IPS DF 4.7 (cell line): ENCODE measurements at regions not wholly inside any gene's neighbourhood (a gene's known extent, or its start where the extent isn't known, plus 50 kb on each side); places are given as distances from the start of the nearest gene placed in this dataset.

Source experiments
- DNase-seq: peaks from one replicate; pipeline ENCODE4 v3.0.0-alpha.2; 2013; ENCODE audit warnings: low spot score; ENCODE audit errors: extremely low read depth

DNA sequence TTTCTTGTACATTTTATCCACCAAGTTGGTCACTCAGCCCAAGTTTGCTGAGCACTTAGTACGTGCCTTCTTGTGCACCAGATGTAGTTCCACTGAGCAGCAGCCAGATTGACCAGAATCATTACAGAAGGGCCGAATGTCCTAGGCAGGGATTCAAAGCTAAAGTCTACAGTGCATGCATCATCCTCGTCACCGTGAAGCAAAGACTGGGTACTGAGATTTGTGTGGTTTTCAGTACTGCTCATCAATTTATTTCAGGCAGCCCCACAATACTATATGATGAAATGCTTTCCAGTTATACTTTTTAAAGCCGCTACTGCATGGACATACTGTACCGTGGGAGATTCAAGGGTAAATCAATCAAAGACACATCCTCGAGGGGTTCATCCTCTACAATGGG is 227.0 kb downstream of the ARRDC4 start:
- no peak for DNase-seq

DNA sequence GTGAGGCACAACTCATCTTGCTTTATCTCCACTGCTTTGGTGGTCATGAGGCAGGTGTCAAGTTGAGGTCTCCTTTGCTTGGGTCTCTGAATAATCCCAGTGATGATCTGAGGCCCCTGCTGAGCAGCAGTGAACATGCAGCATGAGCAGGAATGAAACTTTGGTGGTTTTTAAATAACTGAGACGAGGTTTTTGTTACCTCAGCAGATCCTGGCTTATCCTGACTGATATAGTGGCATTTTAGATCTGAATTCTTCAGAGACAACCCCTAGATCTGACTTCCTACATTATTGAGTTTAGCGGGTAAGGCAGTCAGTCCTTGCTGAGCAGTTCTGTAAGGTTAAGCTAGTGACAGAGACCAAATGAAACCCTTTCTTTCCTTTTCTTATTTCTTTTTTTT is 230.4 kb downstream of the ARRDC4 start:
- no peak for DNase-seq

DNA sequence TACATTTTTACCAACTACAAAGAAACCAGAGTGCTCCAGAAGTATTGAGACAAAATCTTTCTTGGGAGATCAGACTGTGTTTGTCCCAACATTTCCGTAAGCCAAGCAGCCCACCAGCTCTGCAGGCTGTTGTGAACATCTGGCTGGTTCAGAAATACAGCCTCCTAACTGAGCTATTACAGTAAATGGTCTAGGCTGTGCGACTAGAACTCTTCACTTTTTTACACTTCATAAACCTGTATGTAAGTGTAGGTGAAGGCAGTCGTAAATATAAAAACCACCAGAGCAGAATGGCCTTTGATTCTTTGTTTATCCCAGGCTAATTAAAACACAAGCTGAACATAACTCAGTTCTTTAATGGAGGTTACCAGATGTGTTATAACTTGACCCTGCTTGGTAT is 235.3 kb downstream of the ARRDC4 start:
- DNase-seq = no peak

DNA sequence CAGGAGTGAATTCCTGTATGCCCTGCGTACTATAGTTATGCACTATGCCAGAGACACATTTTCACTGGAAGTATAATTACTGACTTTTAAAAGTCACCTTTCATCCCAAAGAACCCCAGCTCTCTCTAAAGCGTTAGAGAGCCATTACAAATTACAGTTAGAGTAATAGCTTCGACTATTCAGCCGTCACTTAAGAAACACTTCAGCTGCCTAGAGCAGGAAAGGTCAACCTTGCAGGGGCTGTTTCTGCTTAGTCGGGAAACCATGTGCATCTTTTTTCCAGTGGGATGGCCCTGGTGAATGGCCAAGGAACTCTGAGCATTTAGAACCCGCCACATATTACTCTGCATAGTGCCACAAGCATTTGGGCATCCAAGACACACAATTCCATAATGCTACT is 235.9 kb downstream of the ARRDC4 start:
- DNase-seq = no peak

DNA sequence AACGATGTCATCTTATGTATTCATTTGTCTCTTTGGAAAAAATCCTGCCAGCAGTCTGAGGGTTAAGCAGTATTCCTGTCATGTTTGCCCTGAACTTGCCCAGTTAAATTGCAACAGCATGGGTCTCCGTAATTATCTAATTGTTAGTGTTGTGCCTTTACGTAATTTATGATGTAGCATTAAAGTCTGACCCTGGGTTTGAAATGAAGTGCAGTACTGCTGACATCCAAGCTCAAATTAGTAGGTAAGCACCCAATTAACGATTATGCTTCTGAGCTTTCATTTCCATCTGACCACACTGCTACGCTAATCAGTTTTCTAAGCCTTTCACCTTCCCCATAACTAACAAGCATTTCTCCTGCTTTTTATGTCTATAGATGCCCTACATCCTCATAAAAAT is 241.8 kb downstream of the ARRDC4 start:
- no peak for DNase-seq

DNA sequence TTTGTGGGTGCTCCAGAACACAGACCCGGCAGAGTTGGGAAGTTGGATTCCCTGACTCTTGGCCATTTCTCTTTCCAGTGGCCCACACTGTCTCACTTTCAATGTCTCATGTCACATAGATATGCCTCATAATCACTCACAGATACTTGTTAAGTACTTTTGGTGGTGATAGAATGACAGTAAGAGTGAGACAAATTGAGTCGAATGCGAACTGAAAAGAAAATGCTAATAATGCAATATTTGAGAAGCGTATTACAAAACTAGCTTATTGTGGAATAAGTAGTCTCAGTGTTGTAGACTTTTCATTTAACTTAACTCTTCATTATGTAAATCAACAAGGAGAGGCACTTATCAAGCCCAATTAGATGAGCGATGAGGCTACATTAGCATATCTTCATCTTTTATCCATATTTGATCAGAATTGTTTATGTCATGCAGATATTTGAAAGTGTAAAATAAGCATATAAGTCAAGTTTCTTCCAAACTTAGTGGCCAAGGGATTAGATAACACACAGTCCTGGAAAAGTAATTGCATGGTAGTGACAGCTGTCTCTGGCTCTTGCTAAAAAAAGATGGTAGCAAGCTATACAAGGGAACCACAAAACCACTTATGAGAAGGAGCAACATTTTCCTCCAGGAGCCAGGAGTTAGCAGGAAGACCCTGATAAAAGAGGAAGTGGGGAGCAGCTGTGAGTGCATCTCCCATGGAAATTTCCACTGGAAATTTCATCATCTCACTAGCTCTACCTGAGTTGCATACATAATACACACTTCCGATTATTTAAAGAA is 243.6 kb downstream of the ARRDC4 start:
- DNase-seq = no peak

DNA sequence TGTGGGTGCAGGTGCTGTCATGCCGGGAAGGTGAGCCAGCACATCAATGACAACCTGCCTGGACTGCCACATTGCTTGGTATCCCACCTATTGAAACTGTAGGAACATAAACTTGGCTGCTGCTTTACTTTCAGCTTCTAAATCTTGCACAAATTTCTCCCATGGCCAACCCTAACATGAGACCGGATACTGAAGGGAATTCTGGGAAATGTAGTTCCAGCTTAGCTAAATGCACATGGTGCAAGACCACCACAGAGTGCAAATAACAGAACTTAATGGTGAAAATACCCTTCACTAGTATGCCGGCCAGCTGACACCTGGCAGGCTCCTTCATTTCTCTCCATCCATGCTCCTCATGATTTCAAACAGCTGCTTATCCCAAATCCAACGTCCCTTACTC is 247.4 kb downstream of the ARRDC4 start:
- DNase-seq = no peak

DNA sequence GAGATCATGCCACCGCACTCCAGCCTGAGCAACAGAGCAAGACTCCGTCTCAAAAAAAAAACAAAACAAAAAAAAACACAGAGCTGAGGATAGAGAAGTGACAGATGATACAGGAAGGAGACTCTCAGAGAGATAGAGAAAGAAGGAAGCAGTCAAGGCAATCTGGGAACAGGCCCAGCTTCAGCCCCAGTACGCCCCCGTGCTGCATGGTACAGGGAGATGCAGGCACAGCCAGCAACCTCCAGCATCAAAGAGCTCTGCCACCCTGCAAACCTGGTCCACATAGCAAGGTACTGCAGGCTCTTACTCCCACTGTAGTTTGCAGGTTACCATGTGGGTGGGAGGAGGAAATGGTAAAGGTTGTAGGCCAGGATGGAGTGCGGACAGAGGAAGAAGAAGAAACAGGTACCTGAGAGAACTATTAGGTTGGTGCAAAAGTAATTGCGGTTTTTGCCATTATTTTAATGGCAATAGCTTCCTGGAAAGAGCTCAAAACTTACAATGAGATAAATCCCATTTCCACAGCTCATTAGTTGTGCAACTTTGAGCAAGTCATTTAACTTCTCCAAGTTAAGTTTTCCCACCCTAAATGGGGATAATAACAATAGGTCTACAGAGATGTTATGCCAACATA is 253.0 kb downstream of the ARRDC4 start:
- no peak for DNase-seq

DNA sequence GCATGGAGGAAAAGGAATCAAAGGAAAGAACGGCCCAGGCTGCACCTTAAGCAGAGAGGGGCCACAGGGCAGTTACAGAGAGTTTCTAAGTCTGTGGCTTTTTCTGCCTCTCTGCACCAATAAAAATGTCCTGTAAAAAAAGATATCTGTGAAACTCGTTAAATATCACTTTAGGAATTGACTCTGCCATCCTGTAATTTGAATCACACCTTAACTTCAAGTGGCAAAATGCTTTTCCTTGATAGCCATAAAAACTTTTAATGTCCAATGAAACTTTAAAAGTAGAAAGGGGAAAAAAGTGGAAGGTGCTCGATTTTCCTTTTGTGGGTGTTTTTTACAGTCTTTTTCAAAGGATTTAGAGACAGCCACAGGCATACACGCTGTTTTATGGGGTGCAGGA is 255.7 kb downstream of the ARRDC4 start:
- no peak for DNase-seq

DNA sequence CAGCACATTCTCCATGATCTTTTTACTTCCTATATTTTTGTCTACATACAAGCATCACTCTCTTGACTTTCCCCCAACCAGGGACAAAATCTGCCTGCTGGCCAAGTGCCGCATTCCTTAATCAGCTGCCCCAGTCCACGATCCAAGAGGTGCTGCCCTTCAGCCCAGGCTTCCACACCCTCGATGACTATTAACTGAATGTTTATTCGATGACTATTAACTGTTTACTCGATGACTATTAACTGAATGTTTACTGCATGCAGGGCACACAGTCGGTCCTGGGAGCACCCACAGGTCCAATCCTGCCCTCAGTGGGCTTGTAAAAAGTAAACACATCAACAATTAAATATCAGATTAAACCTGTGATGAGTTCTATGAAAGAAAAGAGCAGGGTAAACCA is 256.9 kb downstream of the ARRDC4 start:
- DNase-seq = no peak

DNA sequence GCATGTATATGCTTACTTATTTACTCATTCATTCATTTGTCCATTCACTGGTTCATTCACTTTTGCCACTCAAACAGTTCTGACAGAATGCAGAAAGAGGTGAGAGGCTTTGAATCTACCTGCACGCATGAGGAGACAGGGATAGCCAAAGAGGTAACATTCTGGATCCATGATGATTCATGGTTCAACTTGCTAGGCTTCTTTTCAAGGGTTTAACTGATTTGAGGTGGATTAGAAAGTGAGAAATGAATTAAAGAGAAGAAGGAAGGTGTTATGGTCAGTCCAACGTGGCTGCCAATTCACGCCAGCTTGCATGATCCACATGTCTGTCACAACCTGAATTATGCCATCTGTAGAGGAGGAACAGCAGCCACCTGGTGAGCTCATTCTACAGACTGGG is 260.6 kb downstream of the ARRDC4 start:
- no peak for DNase-seq

DNA sequence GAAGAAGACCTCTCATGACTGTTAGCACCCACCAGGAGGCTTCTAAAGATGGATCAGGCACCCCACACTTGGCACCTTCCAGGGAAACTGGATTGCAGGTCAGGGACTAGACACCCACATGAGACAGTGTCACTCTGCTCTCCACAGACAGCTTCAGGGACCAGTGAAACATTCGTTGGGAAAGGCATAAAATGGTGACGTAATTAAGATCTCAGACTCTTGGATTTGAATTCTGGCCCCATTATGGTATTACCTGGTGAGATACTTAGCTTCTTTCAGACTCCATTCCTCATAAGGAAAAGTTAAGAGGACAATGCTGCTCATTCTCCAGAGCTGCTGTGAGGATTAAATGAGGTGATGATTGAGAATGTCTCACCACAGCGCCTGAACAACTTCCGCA is 261.1 kb downstream of the ARRDC4 start:
- no peak for DNase-seq

DNA sequence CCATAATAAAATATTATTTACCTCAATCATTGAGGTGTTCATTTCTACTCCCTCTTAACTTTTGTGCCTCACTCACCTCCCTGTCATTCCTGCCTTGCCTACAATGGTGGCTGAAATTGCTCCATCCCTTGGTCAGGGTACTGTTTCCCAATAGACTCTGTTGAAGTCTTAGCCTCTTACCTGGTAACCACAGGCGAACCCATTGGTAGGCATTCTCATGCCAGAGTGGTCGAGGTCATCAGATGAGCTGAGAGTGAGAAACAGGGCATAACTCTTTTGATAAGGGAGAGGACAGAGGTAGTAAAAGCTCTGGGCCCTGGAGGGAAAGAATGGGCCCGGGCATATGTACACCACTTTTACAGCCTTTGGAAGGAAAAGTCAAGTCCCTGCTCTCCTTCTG is 265.6 kb downstream of the ARRDC4 start:
- no peak for DNase-seq

DNA sequence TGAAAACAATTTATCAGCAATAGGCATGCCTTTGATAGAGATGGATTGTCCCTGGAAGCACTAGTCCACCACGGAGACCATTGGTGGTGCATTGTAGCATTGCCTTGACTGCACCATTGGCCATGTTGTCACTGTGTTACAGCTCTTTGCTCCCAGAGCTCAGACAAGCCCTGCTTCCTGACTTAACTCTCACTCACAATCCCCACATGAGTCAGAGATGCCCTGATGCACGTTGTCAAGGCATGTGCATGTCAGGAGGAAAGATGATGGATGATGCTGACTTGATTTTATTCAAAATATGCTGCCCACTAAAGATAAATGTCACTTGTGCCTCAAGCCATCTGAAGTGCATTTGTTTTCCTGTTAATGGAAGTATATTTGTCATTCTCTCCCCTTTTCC is 266.1 kb downstream of the ARRDC4 start:
- no peak for DNase-seq

DNA sequence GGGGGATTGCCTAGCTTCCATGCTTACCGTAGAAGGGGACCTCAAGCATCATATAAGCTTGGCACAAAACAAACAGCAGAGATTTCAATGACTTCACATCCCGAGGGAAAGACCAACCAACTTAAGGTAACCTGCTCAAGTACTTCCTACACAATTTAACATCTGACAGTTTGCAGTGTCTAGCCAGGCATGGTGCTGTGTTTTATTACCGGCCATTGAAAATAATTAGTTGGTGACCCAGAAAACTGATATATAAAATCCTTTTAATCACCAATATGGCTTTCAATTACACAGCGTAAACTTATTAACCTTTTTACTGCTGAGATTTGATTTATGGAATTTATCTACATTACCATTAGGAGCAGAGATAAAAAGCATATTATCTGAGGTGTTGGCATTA is 268.3 kb downstream of the ARRDC4 start:
- DNase-seq = no peak

DNA sequence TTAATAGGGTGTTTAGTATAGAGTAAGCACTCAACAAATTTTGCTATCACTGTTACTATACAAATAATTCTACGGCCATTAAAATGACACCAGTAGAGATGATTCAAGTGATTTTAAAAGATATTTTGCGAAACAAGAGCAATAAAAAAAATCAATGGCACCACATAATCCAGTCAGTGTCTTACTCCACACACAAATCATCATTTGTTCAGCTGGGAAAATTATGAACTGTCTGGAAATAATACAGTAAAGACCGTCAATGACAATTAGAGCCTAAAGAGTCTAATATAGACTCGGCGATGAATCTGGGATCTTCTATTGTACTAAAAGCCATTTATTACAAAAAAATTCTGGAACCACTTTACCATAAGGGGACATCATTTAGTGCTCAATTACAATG is 270.5 kb downstream of the ARRDC4 start:
- no peak for DNase-seq

DNA sequence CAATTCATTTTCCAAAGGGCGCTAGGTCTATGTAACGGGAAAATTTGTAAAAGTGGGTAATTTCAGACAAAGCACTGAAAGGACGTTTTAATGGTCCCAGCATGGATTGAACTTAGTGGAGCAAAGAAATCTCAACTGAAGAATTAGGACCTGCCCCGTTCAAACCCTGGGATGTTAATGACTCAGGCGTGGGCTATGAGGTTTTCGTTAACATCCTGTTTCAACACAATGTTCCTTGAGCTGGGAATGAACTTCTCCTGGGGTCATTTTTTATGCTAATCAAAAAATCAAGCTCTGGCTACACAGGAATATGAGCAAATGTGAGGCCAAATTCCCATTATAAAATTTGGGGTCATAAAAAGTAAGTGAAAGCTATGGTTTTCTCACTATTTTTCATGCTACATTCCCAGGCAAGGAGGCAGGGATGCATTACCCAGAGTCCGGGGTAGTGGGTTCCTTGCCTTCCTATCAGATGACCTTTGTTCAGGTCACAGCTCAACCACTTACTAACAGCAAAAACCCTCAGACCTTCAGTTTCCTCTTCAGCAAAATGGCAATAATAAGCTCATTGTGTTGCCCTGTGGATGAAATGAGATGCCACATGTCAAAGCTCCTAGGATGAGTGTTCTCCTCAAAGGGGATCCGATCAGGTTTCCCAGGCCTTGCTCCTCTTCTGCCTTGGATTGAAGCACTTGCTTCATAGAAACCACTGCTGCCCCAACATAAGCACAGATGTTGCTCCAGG is 271.4 kb downstream of the ARRDC4 start:
- no peak for DNase-seq

DNA sequence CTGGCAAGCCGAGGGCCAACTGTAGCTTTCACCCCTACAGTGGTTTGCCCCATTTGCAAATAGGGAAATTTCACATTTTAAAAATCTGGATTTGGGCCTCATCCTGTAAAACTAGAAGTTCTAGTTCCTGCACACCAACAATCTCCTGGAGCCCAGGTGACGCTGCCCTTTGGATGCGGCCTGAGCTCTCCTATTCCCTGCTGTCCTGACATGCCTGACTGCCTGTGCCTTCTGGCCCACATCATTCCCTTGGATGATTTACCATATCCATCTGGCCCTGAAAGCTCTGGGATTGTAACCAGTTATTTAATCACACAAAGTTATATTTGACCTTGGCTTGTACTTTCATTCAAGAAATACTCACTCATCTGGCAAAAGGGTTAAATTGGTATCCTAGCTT is 272.3 kb downstream of the ARRDC4 start:
- DNase-seq = no peak

DNA sequence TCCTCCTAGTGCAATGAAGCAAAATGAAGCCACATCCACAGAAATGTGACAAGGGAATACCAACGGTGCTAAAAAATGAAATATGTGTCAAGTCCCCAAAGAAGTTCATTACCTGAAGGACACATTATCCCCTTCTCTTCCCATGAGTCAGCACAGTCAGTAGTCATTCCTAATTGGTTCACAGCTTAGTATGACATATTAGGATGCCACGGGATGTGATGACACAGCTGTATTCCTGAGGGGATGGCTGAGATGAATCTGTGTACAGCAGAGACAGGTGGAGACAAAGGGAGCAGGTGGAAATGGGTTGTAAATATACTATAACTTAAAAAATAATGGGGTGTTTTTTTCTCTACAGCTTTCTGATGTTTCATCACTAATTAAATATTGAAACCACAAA is 273.4 kb downstream of the ARRDC4 start:
- DNase-seq = no peak

DNA sequence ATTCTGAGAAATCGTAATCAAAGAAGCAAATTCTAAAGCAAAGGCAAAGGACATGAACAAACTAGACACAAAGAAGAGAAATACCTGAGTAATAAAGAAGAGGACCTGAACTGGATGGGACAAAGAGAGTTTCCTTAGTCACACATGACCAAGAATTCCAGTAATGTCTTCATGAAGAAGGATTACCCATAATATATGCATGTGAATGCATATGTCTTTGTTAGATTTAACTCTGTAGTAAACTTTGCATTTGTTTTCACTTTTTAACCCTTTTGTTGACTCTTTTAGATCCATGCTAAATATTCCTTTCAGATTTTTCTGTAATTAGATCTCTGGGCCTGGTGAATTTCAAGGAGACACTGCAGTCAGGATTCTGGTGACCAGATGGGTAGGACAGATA is 279.8 kb downstream of the ARRDC4 start:
- DNase-seq = no peak

DNA sequence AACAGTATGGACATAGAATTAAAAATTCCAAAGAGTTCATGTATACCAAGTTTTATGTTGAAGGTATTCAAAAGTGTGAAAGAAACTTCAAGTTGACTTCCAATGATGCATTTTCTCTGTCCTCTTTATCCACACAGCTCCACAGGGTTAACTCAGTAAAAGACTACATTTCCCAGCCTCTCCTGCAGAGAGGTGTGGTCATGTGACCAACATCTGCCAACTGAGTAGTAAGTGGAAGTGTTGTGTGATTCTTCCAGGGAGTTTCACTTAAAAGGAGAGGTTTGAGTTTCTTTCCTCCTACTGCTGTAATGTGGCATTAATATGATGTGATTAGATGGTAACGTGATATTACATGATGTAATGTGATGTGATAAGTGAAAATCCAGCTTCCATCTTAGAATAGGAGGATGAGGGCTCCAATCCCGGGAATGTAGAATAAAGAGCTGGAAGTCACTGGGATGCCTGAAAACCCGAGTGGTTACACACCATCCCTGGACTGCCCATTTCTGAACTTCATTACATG is 280.6 kb downstream of the ARRDC4 start:
- no peak for DNase-seq

DNA sequence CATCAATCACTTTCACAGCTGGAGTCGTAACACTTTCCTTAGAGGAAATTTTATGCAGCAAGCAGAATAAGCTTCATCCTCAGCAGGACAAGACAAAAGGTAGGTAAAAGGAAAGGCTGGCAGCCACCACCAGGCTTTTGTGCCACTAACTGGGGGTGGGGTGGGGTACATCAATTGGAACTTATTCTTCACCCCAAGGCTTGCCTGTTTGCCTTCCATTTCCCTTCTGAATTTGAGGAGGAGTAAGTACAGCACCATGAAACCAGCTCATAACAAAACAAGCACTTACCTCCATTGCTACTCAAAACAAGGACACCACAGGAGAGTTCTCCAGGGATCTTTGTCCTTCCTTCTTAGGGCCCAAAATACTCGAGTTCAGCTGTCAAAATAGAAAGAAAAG is 296.8 kb downstream of the ARRDC4 start:
- DNase-seq = peak; percentile 33
